NOMO-1 (cell line): ENCODE measurements at regions not wholly inside any gene's neighbourhood (a gene's known extent, or its start where the extent isn't known, plus 50 kb on each side); places are given as distances from the start of the nearest gene placed in this dataset.
A peak's percentile ranks its signal among the peaks of the same experiment; 100 is the strongest.

Source experiments
- DNase-seq, 2 experiments: peaks; one replicate each; lab custom pipeline; 2025; ENCODE audit not compliant: unreplicated experiment in 2 of 2; lab: John Stamatoyannopoulos, UW

- no peak for DNase-seq
These were observed 82.3 kb upstream of the KCNIP4 start for GRCh38 chr4:22030881-22031280.

- DNase-seq, result no peak
These were observed 81.7 kb upstream of the KCNIP4 start for GRCh38 chr4:22030307-22030706.

- DNase-seq, result no peak
These were observed 81.2 kb upstream of the KCNIP4 start for GRCh38 chr4:22029803-22030202.

- no peak for DNase-seq
These were observed 72.5 kb upstream of the KCNIP4 start for GRCh38 chr4:22021106-22021505.

GRCh38 chr4:22020129-22020528, 71.6 kb upstream of the KCNIP4 start:
- no peak for DNase-seq

GRCh38 chr4:22019676-22020075, 71.1 kb upstream of the KCNIP4 start:
- no peak for DNase-seq

GRCh38 chr4:22014222-22014741, 65.7 kb upstream of the KCNIP4 start:
- DNase-seq, result peak; percentile 9 to 61

- DNase-seq, result no peak
These were observed 55.3 kb upstream of the KCNIP4 start for GRCh38 chr4:22003878-22004277.
